HFFc6 (cell line): ENCODE measurements at regions not wholly inside any gene's neighbourhood (a gene's known extent, or its start where the extent isn't known, plus 50 kb on each side); places are given as distances from the start of the nearest gene placed in this dataset.

Experiments
- DNase-seq: peaks from one replicate; pipeline ENCODE4 v3.0.0-alpha.2; 2018
- H3K27ac Mint-ChIP-seq: 2 replicates; pipeline ENCODE4 v1.8.0; 2020; ENCODE audit warnings: mild to moderate bottlenecking, mixed read lengths
- H3K27me3 Mint-ChIP-seq: 2 replicates; pipeline ENCODE4 v1.8.0; 2021; ENCODE audit warnings: mild to moderate bottlenecking, moderate library complexity, mixed read lengths; ENCODE audit not compliant: insufficient read depth
- H3K36me3 Mint-ChIP-seq: 2 replicates; pipeline ENCODE4 v1.8.0; 2021; ENCODE audit warnings: low read depth, mixed read lengths
- H3K4me1 Mint-ChIP-seq: 2 replicates; pipeline ENCODE4 v1.8.0; 2020; ENCODE audit warnings: low read depth, mixed read lengths
- H3K4me3 Mint-ChIP-seq: 2 replicates; pipeline ENCODE4 v1.8.0; 2020; ENCODE audit warnings: mild to moderate bottlenecking, moderate library complexity, mixed read lengths
- H3K9me3 Mint-ChIP-seq: 2 replicates; pipeline ENCODE4 v1.8.0; 2020; ENCODE audit warnings: mild to moderate bottlenecking, mixed read lengths
- CTCF ChIP-seq: fragments of 200-600 bp; sonication (generic); IDR thresholded peaks from 2 replicates; pipeline ENCODE4 v1.5.0; 2021; ENCODE audit warnings: antibody characterized with exemption, mild to moderate bottlenecking

GRCh38 chr2:198268519-198268918, 464.1 kb downstream of the PLCL1 start:
- DNase-seq: no peak
- no peaks in the 10 kb centered on the region for H3K4me1 Mint-ChIP-seq
- H3K36me3 Mint-ChIP-seq: no peaks in the 10 kb centered on the region; the same call in 1 of the 2 replicates
- H3K4me3 Mint-ChIP-seq: no peak overlapping the region
- H3K27ac Mint-ChIP-seq: no peak overlapping the region
- no peak for TF ChIP-seq CTCF
- peaks cover 24% of the 10 kb centered on the region for H3K9me3 Mint-ChIP-seq
- H3K27me3 Mint-ChIP-seq: no peaks in the 10 kb centered on the region

- Mint-ChIP-seq H3K9me3 (peaks cover 18% of the 10 kb centered on the region), H3K36me3 (0 out of 2 replicates have a peak, but pooled peaks cover 4% of the 10 kb centered on the region), H3K27ac (no peak overlapping the region), H3K4me3 (no peak overlapping the region), H3K4me1 (no peaks in the 10 kb centered on the region), H3K27me3 (no peaks in the 10 kb centered on the region)
- no peak for DNase-seq
- TF ChIP-seq CTCF: no peak
These were observed 455.1 kb downstream of the PLCL1 start for GRCh38 chr2:198259496-198259895.

GRCh38 chr2:198254536-198255090, 450.2 kb downstream of the PLCL1 start:
- no peaks in the 10 kb centered on the region for H3K27me3 Mint-ChIP-seq
- no peaks in the 10 kb centered on the region for H3K4me1 Mint-ChIP-seq

GRCh38 chr2:198253995-198254394, 449.6 kb downstream of the PLCL1 start:
- H3K9me3 Mint-ChIP-seq: peaks cover 22% of the 10 kb centered on the region
- H3K27me3 Mint-ChIP-seq: no peaks in the 10 kb centered on the region
- H3K36me3 Mint-ChIP-seq: no peaks in the 10 kb centered on the region
- no peak for TF ChIP-seq CTCF
- no peak overlapping the region for H3K4me3 Mint-ChIP-seq
- H3K4me1 Mint-ChIP-seq: no peaks in the 10 kb centered on the region
- no peak for DNase-seq
- no peak overlapping the region for H3K27ac Mint-ChIP-seq

More at GRCh38 chr2:198254536-198255090, 450.2 kb downstream of the PLCL1 start:
- Mint-ChIP-seq H3K9me3 (peaks cover 22% of the 10 kb centered on the region), H3K4me3 (no peak overlapping the region), H3K27ac (no peak overlapping the region), H3K36me3 (no peaks in the 10 kb centered on the region)
- DNase-seq: no peak
- TF ChIP-seq CTCF: no peak

GRCh38 chr2:198252472-198252871, 448.1 kb downstream of the PLCL1 start:
- no peak for DNase-seq
- Mint-ChIP-seq H3K36me3 (no peaks in the 10 kb centered on the region), H3K9me3 (peaks cover 20% of the 10 kb centered on the region), H3K27me3 (no peaks in the 10 kb centered on the region), H3K4me3 (no peak overlapping the region), H3K4me1 (no peaks in the 10 kb centered on the region), H3K27ac (no peak overlapping the region)
- TF ChIP-seq CTCF: no peak

- H3K27me3 Mint-ChIP-seq: peaks cover 5% of the 10 kb centered on the region; the same call in 1 of the 2 replicates
- TF ChIP-seq CTCF: no peak
- H3K27ac Mint-ChIP-seq: no peak overlapping the region
- DNase-seq: no peak
- H3K36me3 Mint-ChIP-seq: no peaks in the 10 kb centered on the region
- no peak overlapping the region for H3K4me3 Mint-ChIP-seq
- H3K4me1 Mint-ChIP-seq: no peaks in the 10 kb centered on the region
- H3K9me3 Mint-ChIP-seq: peaks cover 44% of the 10 kb centered on the region
These were observed 437.7 kb downstream of the PLCL1 start for GRCh38 chr2:198242093-198242492.
